ENCODE measurements at regions not wholly inside any gene's neighbourhood (a gene's known extent, or its start where the extent isn't known, plus 50 kb on each side); places are given as distances from the start of the nearest gene placed in this dataset.

- DNase-seq = no peak
- no peak for TF ChIP-seq POLR2A (IDR thresholded peaks at IDR 0.05)
- TF ChIP-seq CTCF (IDR thresholded peaks at IDR 0.05) = no peak
- Histone ChIP-seq H3K9me3 (no peaks in the 10 kb centered on the region), H3K27me3 (no peaks in the 10 kb centered on the region), H3K36me3 (no peaks in the 10 kb centered on the region), H3K4me3 (replicated peaks in 1 of 3) (no peak overlapping the region), H3K4me1 (no peaks in the 10 kb centered on the region), H3K27ac (no peak overlapping the region)
- WGBS, 2 donors = 82 to 84% methylated on average over 4 of the region's 4 CpGs
- intact Hi-C loops (cut with DNase I) = no loop called here
These were observed 599.6 kb upstream of the GRAMD2B start for GRCh38 chr5:125823572-125823971.

GRCh38 chr5:125826214-125826613 lies 597.0 kb upstream of the GRAMD2B start:
- H3K4me1 ChIP-seq = no peaks in the 10 kb centered on the region
- no peaks in the 10 kb centered on the region for H3K27me3 ChIP-seq
- H3K4me3 ChIP-seq (replicated peaks in 1 of 3) = no peak overlapping the region
- no peaks in the 10 kb centered on the region for H3K36me3 ChIP-seq
- intact Hi-C loops (cut with DNase I) = no loop called here
- no peak for DNase-seq
- H3K27ac ChIP-seq = no peak overlapping the region
- no peak for TF ChIP-seq CTCF (IDR thresholded peaks at IDR 0.05)
- TF ChIP-seq POLR2A (IDR thresholded peaks at IDR 0.05) = no peak
- no peaks in the 10 kb centered on the region for H3K9me3 ChIP-seq

GRCh38 chr5:125829349-125829748 lies 593.9 kb upstream of the GRAMD2B start:
- H3K27me3 ChIP-seq = no peaks in the 10 kb centered on the region
- H3K4me1 ChIP-seq = no peaks in the 10 kb centered on the region
- H3K27ac ChIP-seq = no peak overlapping the region
- H3K36me3 ChIP-seq = no peaks in the 10 kb centered on the region
- no peak for DNase-seq
- no peaks in the 10 kb centered on the region for H3K9me3 ChIP-seq
- TF ChIP-seq POLR2A (IDR thresholded peaks at IDR 0.05) = no peak
- TF ChIP-seq CTCF (IDR thresholded peaks at IDR 0.05) = no peak
- no peak overlapping the region for H3K4me3 ChIP-seq (replicated peaks in 1 of 3)
- intact Hi-C loops (cut with DNase I) = no loop called here
- WGBS, 2 donors = 72 to 74% methylated on average over 4 of the region's 4 CpGs

GRCh38 chr5:125833398-125833797 lies 589.8 kb upstream of the GRAMD2B start:
- no peaks in the 10 kb centered on the region for H3K9me3 ChIP-seq
- WGBS, 2 donors = 66 to 74% methylated on average over 2 of the region's 2 CpGs
- TF ChIP-seq POLR2A (IDR thresholded peaks at IDR 0.05) (no peak), CTCF (IDR thresholded peaks at IDR 0.05) (no peak)
- no peak for DNase-seq
- no peak overlapping the region for H3K27ac ChIP-seq
- H3K4me3 ChIP-seq (replicated peaks in 1 of 3) = no peak overlapping the region
- no peaks in the 10 kb centered on the region for H3K27me3 ChIP-seq
- H3K4me1 ChIP-seq = no peaks in the 10 kb centered on the region
- intact Hi-C loops (cut with DNase I) = no loop called here
- H3K36me3 ChIP-seq = no peaks in the 10 kb centered on the region

- H3K36me3 ChIP-seq = no peaks in the 10 kb centered on the region
- DNase-seq = no peak
- H3K4me3 ChIP-seq (replicated peaks in 1 of 3) = no peak overlapping the region
- WGBS, 2 donors = 85 to 91% methylated on average over 10 of the region's 10 CpGs
- no peaks in the 10 kb centered on the region for H3K4me1 ChIP-seq
- intact Hi-C loops (cut with DNase I) = no loop called here
- no peak for TF ChIP-seq CTCF (IDR thresholded peaks at IDR 0.05)
- no peak for TF ChIP-seq POLR2A (IDR thresholded peaks at IDR 0.05)
- H3K27me3 ChIP-seq = no peaks in the 10 kb centered on the region
- no peaks in the 10 kb centered on the region for H3K9me3 ChIP-seq
- no peak overlapping the region for H3K27ac ChIP-seq
These were observed 588.6 kb upstream of the GRAMD2B start for GRCh38 chr5:125834438-125835115.
